HG03196 (cell line): ENCODE measurements at regions not wholly inside any gene's neighbourhood (a gene's known extent, or its start where the extent isn't known, plus 50 kb on each side); places are given as distances from the start of the nearest gene placed in this dataset.
"Not testable (repeated sequence)": the region's sequence is repeated elsewhere in the genome, so short reads cannot be mapped to it uniquely, and the experiment has no call there.

Experiments
- ATAC-seq: cut with Tn5 transposase; IDR thresholded peaks from one replicate; pipeline ENCODE4 v1.9.1; 2021; ENCODE audit not compliant: unreplicated experiment

DNA sequence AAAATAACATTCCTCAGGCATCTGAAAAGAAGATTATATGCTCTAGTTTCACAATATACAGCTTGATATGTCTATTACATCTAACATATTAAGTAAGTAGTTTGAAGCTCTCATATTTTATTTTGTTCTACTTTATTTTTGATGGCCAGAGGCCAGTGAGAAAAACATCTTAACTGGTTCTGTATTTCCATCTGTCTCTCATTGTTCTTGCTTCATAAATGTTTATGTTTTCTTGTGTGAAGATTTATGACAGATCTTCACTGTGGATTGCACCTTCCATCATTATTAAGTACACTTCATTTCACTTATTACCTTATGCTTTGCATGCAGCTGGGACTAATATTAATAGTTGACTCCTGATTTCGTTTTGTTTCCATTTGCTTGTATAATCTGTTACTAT, 511.2 kb downstream of the TSN start:
- no peak for ATAC-seq

DNA sequence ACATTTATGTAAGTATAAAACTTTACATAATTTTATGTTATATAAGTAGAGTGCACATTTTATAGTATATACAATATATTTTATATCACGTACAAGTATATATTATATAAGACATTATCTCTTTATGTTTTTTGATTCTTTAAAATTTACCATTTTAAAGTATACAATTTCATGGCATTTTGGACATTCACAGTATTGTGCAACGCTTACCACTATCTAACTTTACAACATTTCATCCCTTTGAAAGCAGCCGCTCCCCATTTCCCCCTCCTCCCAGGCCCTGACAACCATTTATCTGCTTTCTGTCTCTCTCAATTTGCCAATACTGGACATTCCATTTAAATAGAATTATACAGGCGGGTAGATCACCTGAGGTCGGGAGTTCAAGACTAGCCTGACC, 512.5 kb downstream of the TSN start:
- no peak for ATAC-seq

DNA sequence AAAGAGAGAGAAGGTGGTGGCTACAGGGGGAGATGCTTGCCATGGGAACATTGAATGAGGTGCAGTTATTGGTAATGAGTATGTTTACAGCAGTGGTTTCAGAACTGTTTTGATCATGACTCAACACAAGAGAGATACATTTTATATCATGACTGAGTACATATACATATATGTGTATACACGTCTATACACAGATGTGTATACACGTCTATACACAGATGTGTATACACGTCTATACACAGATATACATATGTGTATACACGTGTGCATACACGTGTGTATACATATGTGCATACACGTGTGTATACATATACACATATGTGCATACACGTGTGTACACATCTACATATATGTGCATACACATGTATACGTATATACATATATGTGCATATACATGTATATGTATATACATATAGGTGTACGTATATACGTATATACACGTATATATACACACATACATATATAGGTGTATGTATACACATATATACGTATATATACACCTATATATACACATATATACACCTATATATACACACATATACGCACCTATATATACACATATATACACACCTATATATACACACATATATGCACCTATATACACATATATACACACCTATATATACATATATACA, 518.5 kb downstream of the TSN start:
- ATAC-seq: no peak

DNA sequence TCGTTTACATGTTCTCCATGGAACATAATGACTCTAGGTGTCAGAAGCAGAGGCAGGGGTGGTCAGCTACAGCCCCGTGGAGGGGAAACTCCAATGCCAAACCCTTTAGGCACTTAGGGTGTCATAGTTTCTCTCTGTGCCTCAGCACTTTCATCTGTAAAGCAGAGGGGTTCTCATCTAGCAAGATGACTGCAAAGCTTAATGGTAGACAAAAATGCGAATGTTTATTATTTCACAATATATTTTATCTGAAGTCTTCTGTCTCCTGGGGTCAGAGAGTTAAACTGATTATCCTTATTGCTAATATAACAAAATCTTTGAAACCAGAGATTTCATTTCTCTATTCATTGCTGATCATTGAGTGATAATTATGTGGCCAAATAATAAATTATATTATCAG, 522.5 kb downstream of the TSN start:
- no peak for ATAC-seq

DNA sequence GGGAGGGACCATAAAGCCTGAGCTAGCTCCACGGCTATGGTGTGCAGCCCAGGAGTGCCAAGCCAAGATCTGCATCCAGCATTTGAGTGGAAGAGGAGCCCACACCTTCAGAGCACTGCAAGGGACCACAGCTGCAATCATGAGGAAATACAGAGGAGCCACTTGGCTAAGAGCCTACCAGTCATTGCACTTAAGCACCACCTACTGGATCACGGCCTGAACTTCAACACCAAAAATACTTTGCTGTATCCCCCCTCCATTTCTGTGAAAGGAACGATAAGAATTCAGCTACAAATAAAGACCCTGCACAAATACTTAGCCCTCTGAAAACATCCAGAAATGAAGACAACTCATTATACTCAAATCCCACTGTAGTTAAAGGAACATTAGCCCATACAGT, 545.3 kb downstream of the TSN start:
- no peak for ATAC-seq

DNA sequence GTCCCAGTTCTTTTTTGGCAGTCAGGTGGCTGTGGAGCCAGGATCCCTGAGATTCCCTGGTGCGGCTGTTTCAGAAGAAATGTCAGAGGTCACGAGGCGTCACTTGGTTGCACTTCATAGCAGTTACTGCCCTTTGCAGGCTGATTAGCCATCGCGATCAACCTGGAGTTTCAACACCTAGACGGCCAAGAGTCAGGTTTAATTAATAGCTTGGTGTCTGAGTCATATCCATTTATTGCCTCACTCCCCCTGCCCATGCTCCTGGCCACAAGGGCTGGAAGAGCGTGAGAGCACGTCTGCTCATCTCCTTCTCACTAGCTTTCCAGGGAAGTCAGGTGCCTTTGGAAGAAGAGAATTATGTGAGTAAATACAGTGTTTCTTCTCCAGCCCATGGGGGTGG, 552.3 kb downstream of the TSN start:
- no peak for ATAC-seq

DNA sequence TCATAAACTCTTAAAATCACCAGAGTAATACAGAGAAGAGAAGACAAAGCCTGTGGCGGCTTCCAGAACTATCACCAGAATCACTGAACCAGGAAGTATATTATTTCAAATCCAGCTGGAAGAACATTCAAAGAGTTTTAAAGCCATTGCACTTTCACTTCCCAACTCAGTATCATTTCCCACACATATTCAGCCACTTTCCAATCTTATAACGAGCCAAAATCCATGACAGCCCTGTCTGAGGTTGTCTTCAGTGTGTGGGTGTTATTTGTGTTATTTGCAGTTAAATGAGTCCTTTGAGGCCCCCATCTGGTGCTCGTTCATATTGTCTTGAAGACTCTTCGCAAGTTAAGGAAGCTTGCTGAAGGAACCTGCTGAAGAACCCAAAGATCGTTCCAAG, 559.9 kb downstream of the TSN start:
- no peak for ATAC-seq

DNA sequence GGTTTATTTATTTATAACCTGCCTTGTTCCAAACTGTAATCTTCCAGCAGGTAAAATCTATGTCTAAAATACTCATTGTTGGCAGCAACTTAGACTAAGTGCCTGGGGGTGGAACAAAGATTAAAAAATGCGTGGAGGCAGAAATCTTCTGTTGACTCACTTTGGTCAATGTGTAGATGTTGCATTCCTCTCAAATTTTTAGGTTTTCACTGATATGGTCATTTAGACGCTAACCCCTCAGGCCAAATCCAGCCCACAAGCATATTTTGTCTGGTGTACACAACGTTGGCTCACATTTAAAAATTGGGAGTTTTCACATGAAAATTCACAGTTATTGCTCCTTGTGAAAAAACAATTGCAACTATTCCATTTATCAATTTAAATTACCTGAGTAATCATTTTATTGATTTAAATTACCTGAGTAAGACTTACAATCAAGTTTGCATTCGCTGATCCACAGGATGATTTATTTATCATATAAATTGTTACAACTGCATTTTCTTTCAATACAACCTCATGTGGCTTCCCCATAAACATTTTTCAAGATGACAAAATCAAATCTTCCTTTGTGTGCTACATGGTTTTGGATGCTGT, 564.2 kb downstream of the TSN start:
- no peak for ATAC-seq

DNA sequence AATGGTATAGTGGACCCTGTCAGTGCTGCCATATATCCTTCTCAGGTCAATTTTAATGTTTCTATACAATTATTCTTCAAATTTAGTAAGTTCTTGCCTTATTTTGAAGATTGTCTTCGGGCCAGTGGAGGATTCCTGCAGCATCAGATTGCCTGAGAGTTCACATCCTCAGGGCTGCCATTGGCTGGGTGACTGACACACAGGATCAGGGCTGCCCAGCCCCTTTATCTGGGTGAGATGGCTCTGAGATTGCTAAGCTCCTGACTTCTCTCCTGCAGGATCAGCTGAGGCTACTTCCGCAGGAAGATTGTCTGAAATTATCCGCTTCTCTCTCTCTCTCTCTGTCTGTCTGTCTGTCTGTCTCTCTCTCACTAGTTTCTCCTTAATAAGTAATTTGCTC, 567.4 kb downstream of the TSN start:
- ATAC-seq: no peak

DNA sequence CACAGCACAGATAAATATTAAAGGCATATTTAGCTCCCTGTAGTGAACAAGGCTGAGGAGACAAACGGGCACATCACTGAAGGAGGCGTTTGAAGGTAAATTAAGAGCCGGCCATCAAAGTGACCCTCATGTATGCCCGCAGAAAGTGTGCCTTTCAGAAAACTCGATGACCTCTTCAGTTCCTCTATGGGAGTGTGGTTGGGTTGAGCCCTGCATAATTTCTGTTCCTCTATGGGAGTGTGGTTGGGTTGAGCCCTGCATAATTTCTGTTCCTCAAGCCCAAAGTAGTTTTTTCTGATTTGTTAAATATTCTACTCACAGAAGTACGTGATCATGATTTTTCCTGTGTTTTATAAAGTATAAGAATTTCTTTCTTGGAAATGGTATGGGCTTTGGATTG, 568.5 kb downstream of the TSN start:
- ATAC-seq: no peak

DNA sequence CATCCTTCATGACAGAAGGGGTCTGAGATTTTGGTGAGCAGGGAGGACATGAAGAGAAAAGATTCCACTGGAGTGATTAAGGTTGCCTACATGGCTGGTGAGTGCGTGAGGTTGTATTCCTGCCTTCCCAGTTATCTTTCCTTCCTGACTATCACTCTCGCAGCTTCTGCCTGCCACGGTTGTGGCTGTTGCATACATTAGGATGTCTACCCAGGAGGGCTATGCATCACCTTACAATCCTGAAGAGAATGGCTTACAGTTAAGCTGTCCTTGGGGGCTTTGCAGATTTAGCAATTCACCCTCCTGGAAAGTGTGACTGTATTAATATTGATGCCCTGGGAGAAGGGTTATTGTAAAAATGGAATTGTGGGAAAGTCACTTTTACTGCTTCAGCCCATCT, 571.0 kb downstream of the TSN start:
- ATAC-seq: no peak

DNA sequence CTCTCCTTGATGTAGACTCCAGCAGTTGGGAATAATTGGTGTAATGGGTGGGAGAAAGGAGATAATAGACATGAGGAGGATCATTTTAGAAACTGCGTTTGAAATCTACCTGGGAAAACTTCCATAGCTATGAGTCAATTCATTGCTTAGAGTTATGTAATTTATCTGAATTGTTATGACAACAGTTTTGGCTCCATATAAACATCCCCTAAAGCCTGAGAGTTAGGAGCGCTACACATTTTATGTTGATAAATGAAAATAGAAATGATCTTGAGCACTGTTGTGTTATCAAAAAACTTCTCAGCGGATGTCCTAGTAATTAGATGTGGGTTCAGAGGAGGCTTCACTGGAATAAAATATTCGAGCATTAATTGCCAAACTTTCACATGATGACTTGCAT, 573.4 kb downstream of the TSN start:
- ATAC-seq: no peak

DNA sequence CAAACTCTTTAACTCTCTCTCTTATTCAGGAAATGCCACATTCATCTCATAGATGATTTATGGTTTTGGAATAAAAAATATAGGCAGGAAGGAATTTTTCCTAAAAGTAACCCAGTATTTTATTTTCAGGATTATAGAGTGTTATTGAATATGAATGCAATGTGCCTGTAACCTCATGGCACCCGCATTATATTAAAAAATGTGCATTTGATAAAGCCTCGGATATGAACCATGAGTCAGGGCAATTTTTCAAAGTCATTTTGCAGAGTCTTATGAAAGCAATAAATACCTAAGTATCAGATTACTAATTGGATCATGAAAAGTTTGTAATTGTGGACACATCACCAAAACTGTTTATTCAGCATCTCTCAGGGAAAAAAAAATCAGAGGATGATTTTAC, 573.8 kb downstream of the TSN start:
- ATAC-seq: no peak

DNA sequence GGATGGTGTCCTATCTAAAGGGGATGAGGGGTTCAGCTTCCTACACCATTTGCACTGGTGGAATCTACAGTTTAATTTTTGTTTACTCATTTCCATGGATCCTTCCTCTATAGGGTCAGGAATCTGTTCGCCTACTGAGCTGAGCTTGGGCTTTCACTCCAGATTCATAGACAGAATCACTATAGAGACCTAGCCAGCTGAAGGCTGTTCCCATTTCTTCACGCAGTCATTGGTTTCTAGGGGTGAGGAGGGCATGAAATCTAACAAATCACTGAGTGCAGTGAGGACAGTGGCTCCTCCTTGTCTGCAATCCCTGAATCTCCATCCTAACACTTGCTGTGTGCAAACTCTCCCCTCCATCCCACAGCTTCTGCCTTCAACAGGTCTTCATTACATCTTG, 578.5 kb downstream of the TSN start:
- no peak for ATAC-seq

DNA sequence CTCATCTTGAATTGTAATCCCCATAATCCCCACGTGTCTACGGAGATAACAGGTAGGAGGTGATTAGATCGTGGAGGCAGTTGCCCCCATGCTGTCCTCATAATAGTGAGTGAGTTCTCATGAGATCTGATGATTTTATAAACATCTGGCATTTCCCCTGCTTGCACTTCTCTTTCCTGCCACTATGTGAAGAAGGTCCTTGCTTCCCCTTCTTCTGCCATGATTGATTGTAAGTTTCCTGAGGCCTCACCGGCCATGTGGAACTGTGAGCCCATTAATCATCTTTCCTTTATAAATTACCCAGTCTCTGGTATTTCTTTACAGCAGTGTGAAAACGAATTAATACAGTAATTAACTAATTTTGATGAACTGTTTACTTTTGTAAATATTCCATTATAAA, 582.5 kb downstream of the TSN start:
- no peak for ATAC-seq

DNA sequence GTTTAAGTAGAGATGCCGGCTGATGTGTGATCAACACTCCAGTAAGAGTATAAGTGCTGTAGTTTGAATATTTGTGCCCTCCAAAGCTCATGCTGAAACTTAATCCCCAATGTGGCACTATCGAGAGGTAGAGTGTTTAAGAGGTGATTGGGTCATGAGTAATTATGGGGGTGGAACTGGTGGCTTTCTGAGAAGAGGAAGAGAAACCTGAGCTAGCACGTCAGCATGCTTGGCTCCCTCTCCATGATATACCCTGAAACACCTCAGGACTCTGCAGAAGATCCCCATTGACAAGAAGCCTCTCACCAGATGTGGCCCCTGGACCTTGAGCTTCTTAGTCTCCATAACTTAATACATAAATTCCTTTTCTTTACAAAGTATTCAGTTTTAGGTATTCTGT, 584.8 kb downstream of the TSN start:
- peak; percentile 89 for ATAC-seq

DNA sequence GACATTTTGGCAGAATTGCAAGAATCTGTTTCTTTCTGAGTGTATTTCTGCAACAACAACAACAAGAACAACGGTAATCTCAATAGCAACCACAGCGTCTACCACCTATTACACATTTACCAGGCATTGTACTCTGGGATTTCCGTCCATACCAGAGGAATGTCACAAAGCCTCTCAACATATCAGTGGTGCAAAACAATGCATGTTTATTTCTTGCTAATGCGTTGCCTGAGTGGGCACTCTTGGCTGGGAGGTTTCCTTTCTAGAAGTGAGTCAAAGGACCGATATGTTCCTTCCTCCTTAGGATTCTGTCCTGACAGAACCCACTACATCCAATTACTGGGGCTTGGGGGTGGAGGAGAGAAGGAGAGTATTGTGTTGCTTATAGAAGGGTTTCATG, 585.6 kb downstream of the TSN start:
- no peak for ATAC-seq

DNA sequence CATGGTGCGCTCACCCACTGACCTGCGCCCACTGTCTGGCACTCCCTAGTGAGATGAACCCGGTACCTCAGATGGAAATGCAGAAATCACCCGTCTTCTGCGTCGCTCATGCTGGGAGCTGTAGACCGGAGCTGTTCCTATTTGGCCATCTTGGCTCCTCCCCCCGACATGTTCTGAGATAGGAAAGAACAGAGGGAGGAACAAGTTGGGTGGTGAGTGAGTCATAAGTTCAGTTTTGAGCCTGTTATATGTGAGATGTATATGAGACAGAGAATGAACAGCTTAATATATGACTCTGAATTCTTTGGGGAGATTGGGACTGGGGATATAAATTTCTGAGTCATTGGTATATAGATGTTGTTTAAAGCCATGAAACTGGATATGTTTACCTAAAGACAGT, 596.7 kb downstream of the TSN start:
- not testable (repeated sequence) for ATAC-seq

DNA sequence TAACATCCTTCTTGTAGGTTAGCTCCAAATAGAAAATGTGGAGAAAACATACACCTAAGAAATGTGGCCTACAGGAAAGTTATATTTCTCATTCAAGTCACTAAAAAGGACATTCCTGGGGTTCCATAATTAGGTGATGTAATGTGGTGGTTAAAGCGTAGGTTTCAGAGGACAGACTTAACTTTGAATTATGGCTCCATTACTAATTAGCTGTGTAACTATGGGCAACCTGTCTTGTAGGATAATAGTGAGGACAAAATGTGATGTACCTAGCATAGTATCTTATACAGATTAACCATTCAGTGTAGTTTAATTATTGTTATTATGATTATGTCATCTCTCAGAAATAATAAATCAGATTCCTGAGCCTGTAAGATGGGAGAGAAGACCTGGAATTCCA, 602.5 kb downstream of the TSN start:
- no peak for ATAC-seq

DNA sequence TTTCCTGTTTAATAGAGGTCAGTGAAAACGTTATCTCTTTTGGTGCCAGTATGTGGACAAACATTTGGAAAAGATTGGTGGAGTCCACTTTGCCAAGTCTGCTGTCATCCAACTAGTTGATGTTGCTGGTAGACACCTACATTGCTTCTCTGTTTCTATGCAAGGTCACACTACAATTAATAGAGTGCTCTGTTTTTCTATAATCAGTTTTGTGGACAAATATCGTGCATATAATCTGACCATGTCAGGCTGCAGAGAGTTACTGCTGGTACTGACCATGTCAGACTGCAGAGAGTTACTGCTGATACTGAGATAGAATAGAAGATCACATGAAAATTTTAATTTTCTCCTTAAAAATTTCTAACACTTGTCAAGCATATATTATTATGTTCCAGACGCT, 603.3 kb downstream of the TSN start:
- ATAC-seq: no peak

DNA sequence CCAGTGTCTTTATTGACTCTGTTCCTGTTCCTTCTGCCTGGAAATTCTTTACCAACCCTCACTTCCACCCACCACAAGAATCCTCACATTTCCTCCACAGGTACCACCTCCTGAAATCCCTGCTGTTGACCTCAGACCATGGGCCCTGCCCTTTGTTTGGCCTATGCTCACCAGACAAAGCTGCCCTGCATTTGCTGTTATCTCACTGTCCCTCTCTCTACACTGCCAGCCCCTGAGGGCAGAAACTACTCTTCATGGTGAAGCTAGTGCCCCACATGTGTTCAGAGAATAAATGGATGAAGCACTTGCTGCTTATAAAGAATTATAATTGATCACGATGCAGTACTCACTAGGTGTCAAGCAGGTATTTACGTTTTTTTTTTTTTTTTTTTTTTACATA, 608.4 kb downstream of the TSN start:
- no peak for ATAC-seq

DNA sequence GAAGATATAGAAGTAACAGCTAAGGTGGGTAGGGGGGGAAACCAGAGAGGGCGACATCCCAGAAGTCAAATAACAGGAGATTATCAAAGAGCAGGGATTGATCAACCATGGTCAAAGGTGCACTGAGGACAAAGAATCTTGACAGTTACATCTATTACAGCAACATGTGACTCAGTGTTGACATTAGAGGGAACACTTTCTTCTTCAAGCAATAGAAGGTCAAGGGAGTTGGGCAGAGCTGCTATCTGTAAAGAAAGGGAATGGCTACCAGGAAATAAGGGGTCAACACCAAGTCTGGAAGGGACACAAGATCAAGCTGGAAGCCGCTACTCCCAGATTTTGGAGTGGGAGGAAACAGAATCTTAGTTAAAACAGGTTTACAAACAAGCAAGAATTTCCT, 611.0 kb downstream of the TSN start:
- ATAC-seq: no peak

DNA sequence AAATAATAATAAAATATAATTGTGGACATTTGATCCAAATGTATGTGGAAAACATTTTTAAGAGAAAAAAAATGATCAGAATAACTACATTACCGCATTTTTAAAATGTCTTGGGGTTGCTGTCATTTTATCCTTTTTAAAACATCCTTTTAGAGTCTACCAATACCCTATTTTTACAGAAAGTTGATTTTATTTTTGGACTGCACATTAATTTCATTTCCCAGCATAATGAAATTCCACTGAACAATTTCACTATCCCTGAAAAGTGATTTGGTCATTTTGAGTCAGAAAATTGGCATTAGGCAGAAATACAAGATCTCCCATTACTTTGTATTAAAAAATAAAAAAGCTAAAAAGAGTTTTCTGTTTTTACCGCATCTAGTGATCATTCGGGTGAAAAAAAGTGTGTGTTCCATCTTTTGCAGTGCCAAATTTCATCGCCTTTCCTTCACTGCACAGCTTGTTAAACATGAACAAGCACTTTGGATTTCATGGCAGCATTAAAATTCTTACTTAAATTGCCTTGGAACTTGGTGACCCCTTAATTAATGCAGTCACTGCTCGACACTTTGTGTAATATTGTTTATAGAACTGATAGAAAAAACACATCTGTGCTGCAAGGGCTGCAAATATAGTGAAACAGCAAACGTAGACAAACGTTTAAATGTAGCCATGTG, 611.7 kb downstream of the TSN start:
- no peak for ATAC-seq
